ENCODE measurements at regions not wholly inside any gene's neighbourhood (a gene's known extent, or its start where the extent isn't known, plus 50 kb on each side); places are given as distances from the start of the nearest gene placed in this dataset.

GRCh38 chr6:49030251-49031020 lies 432.6 kb downstream of the MMUT start:
- no peak for TF ChIP-seq TEAD4 (IDR thresholded peaks at IDR 0.05)
- no peak for TF ChIP-seq RAD21 (IDR thresholded peaks at IDR 0.05; ENCODE audit: low read depth)
- no peak for TF ChIP-seq TCF12 (IDR thresholded peaks at IDR 0.05; ENCODE audit: low read depth)
- no peak for TF ChIP-seq REST (IDR thresholded peaks at IDR 0.05; ENCODE audit: low read depth)
- no peak for TF ChIP-seq CEBPB (IDR thresholded peaks at IDR 0.05)
- TF ChIP-seq USF1 (IDR thresholded peaks at IDR 0.05): no peak
- TF ChIP-seq EP300 (IDR thresholded peaks at IDR 0.05; ENCODE audit: borderline replicate concordance): no peak

- TF ChIP-seq TCF12 (IDR thresholded peaks at IDR 0.05; ENCODE audit: low read depth): no peak
- no peak for TF ChIP-seq CREB1 (IDR thresholded peaks at IDR 0.05; ENCODE audit: low read depth)
- TF ChIP-seq TEAD4 (IDR thresholded peaks at IDR 0.05): no peak
- TF ChIP-seq YY1 (IDR thresholded peaks at IDR 0.05; ENCODE audit: low read depth): no peak
- TF ChIP-seq EGR1 (IDR thresholded peaks at IDR 0.05): no peak
- no peak for TF ChIP-seq ZBTB7A (IDR thresholded peaks at IDR 0.05; ENCODE audit: low read depth)
- no peak for TF ChIP-seq REST (IDR thresholded peaks at IDR 0.05; ENCODE audit: low read depth)
- TF ChIP-seq CEBPB (IDR thresholded peaks at IDR 0.05): no peak
- no peak for TF ChIP-seq MAX (IDR thresholded peaks at IDR 0.05)
- TF ChIP-seq USF1 (IDR thresholded peaks at IDR 0.05): no peak
- TF ChIP-seq FOXM1 (IDR thresholded peaks at IDR 0.05; ENCODE audit: borderline replicate concordance, low read depth): no peak
- TF ChIP-seq TAF1 (IDR thresholded peaks at IDR 0.05; ENCODE audit: low read depth): no peak
- no peak for TF ChIP-seq EP300 (IDR thresholded peaks at IDR 0.05; ENCODE audit: borderline replicate concordance)
- TF ChIP-seq NFIC (IDR thresholded peaks at IDR 0.05): no peak
- TF ChIP-seq RAD21 (IDR thresholded peaks at IDR 0.05; ENCODE audit: low read depth): no peak
Measured at GRCh38 chr6:49027644-49028043, 435.4 kb downstream of the MMUT start.

DNA sequence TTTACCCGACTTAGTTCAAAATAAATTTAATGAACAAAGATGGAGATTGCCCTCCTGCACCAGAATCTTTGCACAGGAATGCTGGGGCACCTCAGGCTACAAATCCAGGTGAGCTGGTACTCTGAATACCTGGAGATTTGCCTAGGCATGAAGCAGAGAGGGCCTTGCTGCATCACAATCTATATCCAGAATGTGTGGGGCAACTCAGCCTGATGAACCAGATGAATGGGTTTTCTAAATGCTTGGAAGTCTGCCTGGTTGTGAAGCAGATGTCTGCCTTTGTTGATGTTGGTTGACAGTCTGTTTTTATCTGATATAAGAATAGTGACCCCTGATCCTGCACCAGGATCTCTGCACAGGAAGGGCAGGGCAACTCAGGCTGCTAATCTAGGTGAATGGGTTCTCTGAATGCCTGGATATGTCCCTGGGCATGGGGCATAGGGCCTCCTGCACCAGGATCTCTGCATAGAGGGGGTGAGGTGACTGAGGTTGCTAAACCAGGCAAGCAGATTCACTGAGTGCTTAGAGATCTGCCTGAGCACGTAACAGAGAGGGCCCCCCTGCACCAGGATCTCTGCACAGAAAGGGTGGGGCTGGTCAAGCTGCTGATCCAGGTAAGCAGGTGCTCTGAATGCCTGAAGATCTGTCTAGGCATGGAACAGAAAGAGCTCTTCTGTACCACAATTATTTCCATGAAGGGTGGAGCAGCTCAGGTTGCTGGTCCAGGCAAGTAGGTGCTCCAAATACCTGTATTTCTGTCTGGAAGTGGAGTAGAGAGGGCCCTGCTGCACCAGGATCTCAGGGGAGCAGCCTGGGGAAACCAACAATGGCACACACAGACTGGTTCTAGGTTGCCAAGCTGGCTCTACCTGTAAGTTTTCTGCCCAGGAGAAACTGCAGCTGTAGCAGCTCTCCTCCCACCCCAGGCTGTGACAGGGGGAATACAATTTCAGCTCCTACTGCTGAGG lies 437.5 kb downstream of the MMUT start:
- no peak for TF ChIP-seq TAF1 (IDR thresholded peaks at IDR 0.05; ENCODE audit: low read depth)
- no peak for TF ChIP-seq YY1 (IDR thresholded peaks at IDR 0.05; ENCODE audit: low read depth)
- no peak for TF ChIP-seq RAD21 (IDR thresholded peaks at IDR 0.05; ENCODE audit: low read depth)
- TF ChIP-seq ZBTB7A (IDR thresholded peaks at IDR 0.05; ENCODE audit: low read depth): no peak
- no peak for TF ChIP-seq TCF12 (IDR thresholded peaks at IDR 0.05; ENCODE audit: low read depth)
- TF ChIP-seq MAX (IDR thresholded peaks at IDR 0.05): no peak
- no peak for TF ChIP-seq EP300 (IDR thresholded peaks at IDR 0.05; ENCODE audit: borderline replicate concordance)

DNA sequence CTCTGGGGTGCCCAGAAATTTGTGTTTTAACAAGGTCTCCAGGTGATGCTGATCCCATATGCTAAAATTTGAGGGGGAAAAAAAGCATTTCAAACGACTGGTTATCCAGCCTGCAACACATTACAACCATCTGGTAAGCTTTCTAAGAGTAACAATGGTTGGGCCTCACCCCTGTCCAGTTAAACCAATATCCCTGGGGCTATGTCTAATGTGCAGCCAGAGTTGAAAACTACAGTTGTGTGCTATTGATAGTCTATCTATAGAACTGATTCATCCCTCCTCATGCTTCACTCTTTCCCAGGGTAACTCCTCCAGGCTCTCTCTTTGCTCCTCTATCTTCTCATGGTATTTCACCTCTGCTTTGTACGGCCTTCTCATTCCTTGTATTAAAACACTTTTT lies 458.3 kb downstream of the MMUT start:
- TF ChIP-seq TAF1 (IDR thresholded peaks at IDR 0.05; ENCODE audit: low read depth) (no peak), FOXM1 (IDR thresholded peaks at IDR 0.05; ENCODE audit: borderline replicate concordance, low read depth) (no peak)

GRCh38 chr6:49003348-49003747 lies 459.7 kb downstream of the MMUT start:
- TF ChIP-seq TEAD4 (IDR thresholded peaks at IDR 0.05): no peak
- no peak for TF ChIP-seq TCF12 (IDR thresholded peaks at IDR 0.05; ENCODE audit: low read depth)
- TF ChIP-seq TAF1 (IDR thresholded peaks at IDR 0.05; ENCODE audit: low read depth): no peak
- no peak for TF ChIP-seq YY1 (IDR thresholded peaks at IDR 0.05; ENCODE audit: low read depth)
- TF ChIP-seq REST (IDR thresholded peaks at IDR 0.05; ENCODE audit: low read depth): no peak
- TF ChIP-seq USF1 (IDR thresholded peaks at IDR 0.05): no peak
- no peak for TF ChIP-seq FOXM1 (IDR thresholded peaks at IDR 0.05; ENCODE audit: borderline replicate concordance, low read depth)
- no peak for TF ChIP-seq EP300 (IDR thresholded peaks at IDR 0.05; ENCODE audit: borderline replicate concordance)

Measured in Ishikawa (cell line).